CD4-positive, alpha-beta T cell (primary cell): ENCODE measurements at regions not wholly inside any gene's neighbourhood (a gene's known extent, or its start where the extent isn't known, plus 50 kb on each side); places are given as distances from the start of the nearest gene placed in this dataset.

Source experiments
- ATAC-seq: fragments of 200-7000 bp; cut with Tn5 transposase; one replicate; pipeline ENCODE4 v1.10.0; 2022; ENCODE audit warnings: mild to moderate bottlenecking; ENCODE audit not compliant: poor library complexity
- CTCF ChIA-PET: fragments of 350-600 bp; sonication (Branson Sonifier 250); formaldehyde crosslinking; loops from one replicate; lab custom pipeline; 2021; ENCODE audit warnings: antibody characterized with exemption, inconsistent platforms; lab: Charles Lee
- POLR2A ChIA-PET: fragments of 350-600 bp; sonication (Branson Sonifier 250); formaldehyde crosslinking; loops from one replicate; lab custom pipeline; 2021; ENCODE audit warnings: antibody characterized with exemption, inconsistent platforms; lab: Charles Lee
- DNase-seq, 14 experiments: peaks; one replicate each; pipeline ENCODE4 v3.0.0-alpha.2; 2013 to 2020; ENCODE audit warnings: mixed read lengths in 2 of 14
- H3K27ac ChIP-seq, 2 donors: one replicate each; pipeline versions ENCODE4 v1.5.1 to v1.7.0; 2013; ENCODE audit warnings: low read length in 2 of 2, low read depth in 1 of 2, mild to moderate bottlenecking in 1 of 2
- H3K27me3 ChIP-seq, 2 experiments: 1 replicate in 1 of 2; 2 replicates in 1 of 2; pipeline versions ENCODE4 v1.6.1 to v1.7.0; 2013; ENCODE audit warnings: low read length in 2 of 2, control low read depth in 1 of 2, mild to moderate bottlenecking in 1 of 2, moderate library complexity in 1 of 2; ENCODE audit not compliant: insufficient read depth in 2 of 2, control insufficient read depth in 1 of 2
- H3K36me3 ChIP-seq: one replicate; pipeline ENCODE4 v1.6.1; 2013; ENCODE audit warnings: low read length, control low read depth; ENCODE audit not compliant: insufficient read depth
- H3K4me1 ChIP-seq: one replicate; pipeline ENCODE4 v1.6.1; 2013; ENCODE audit warnings: low read length, control low read depth; ENCODE audit not compliant: insufficient read depth
- H3K4me3 ChIP-seq: one replicate; pipeline ENCODE4 v1.5.1; 2013; ENCODE audit warnings: mild to moderate bottlenecking, low read length, moderate library complexity
- H3K9me3 ChIP-seq, 2 experiments: 1 replicate in 1 of 2; 2 replicates in 1 of 2; pipeline versions ENCODE4 v1.6.1 to v1.7.0; 2013; ENCODE audit warnings: low read length in 2 of 2, mild to moderate bottlenecking in 2 of 2, control low read depth in 1 of 2, moderate library complexity in 1 of 2; ENCODE audit not compliant: control insufficient read depth in 1 of 2, insufficient read depth in 1 of 2
- H3K27ac Mint-ChIP-seq: one replicate; pipeline ENCODE4 v1.8.0; 2020; ENCODE audit warnings: mixed read lengths
- H3K27me3 Mint-ChIP-seq: one replicate; pipeline ENCODE4 v1.8.0; 2021; ENCODE audit warnings: mixed read lengths
- H3K36me3 Mint-ChIP-seq: one replicate; pipeline ENCODE4 v1.8.0; 2021; ENCODE audit warnings: low read depth, mixed read lengths
- H3K4me1 Mint-ChIP-seq: one replicate; pipeline ENCODE4 v1.8.0; 2021; ENCODE audit warnings: low read depth, mixed read lengths
- H3K4me3 Mint-ChIP-seq: one replicate; pipeline ENCODE4 v1.8.0; 2020; ENCODE audit warnings: mild to moderate bottlenecking, mixed read lengths
- H3K9me3 Mint-ChIP-seq: one replicate; pipeline ENCODE4 v1.8.0; 2020; ENCODE audit warnings: mixed read lengths
- CTCF ChIP-seq: fragments of 200-600 bp; IDR thresholded peaks from one replicate; pipeline ENCODE4 v1.8.0; 2022; ENCODE audit warnings: antibody characterized with exemption, mild to moderate bottlenecking
- intact Hi-C, 2 experiments: fragments of 100-400 bp; cut with DNase I in 1 of 2; cut with micrococcal nuclease in 1 of 2; formaldehyde crosslinking; loops; one replicate each; pipeline versions ENCODE4 v1.15.1 to v1.9.0; 2023 to 2025; cut with DNase I, micrococcal nuclease

- ATAC-seq (no peak), DNase-seq (no peak)
- Histone ChIP-seq H3K27ac (no peak overlapping the region), H3K36me3 (no peaks in the 10 kb centered on the region), H3K4me3 (no peak overlapping the region), H3K4me1 (no peaks in the 10 kb centered on the region), H3K9me3 (no peaks in the 10 kb centered on the region), H3K27me3 (no peaks in the 10 kb centered on the region)
- ChIA-PET POLR2A (no interaction called here), CTCF (no interaction called here)
- Mint-ChIP-seq H3K27ac (no peak overlapping the region), H3K27me3 (peaks cover 1% of the 10 kb centered on the region), H3K9me3 (no peaks in the 10 kb centered on the region), H3K4me3 (no peak overlapping the region), H3K36me3 (no peaks in the 10 kb centered on the region), H3K4me1 (no peaks in the 10 kb centered on the region)
- intact Hi-C loops: no loop called here
- no peak for TF ChIP-seq CTCF
These were observed 246.5 kb upstream of the RPS6KA3 start for GRCh38 chrX:20513185-20513584.

GRCh38 chrX:20511792-20512191 is 245.1 kb upstream of the RPS6KA3 start:
- peaks cover 8% of the 10 kb centered on the region for H3K27me3 Mint-ChIP-seq
- H3K9me3 Mint-ChIP-seq: no peaks in the 10 kb centered on the region
- no peak for TF ChIP-seq CTCF
- ChIA-PET CTCF (no interaction called here), POLR2A (no interaction called here)
- no peaks in the 10 kb centered on the region for H3K4me1 Mint-ChIP-seq
- intact Hi-C loops: no loop called here
- Histone ChIP-seq H3K27me3 (no peaks in the 10 kb centered on the region), H3K9me3 (no peaks in the 10 kb centered on the region), H3K36me3 (no peaks in the 10 kb centered on the region), H3K4me3 (no peak overlapping the region), H3K4me1 (no peaks in the 10 kb centered on the region), H3K27ac (no peak overlapping the region)
- no peak overlapping the region for H3K27ac Mint-ChIP-seq
- no peak overlapping the region for H3K4me3 Mint-ChIP-seq
- H3K36me3 Mint-ChIP-seq: no peaks in the 10 kb centered on the region
- ATAC-seq (no peak), DNase-seq (no peak)

- Histone ChIP-seq H3K4me3 (no peak overlapping the region), H3K27ac (no peak overlapping the region), H3K36me3 (no peaks in the 10 kb centered on the region), H3K27me3 (no peaks in the 10 kb centered on the region), H3K9me3 (no peaks in the 10 kb centered on the region), H3K4me1 (no peaks in the 10 kb centered on the region)
- ATAC-seq: no peak
- H3K36me3 Mint-ChIP-seq: no peaks in the 10 kb centered on the region
- no peak for DNase-seq
- TF ChIP-seq CTCF: no peak
- no peaks in the 10 kb centered on the region for H3K4me1 Mint-ChIP-seq
- no peaks in the 10 kb centered on the region for H3K9me3 Mint-ChIP-seq
- H3K27me3 Mint-ChIP-seq: peaks cover 10% of the 10 kb centered on the region
- CTCF ChIA-PET: no interaction called here
- H3K4me3 Mint-ChIP-seq: no peak overlapping the region
- POLR2A ChIA-PET: no interaction called here
- intact Hi-C loops: no loop called here
- H3K27ac Mint-ChIP-seq: no peak overlapping the region
These were observed 241.4 kb upstream of the RPS6KA3 start for GRCh38 chrX:20507901-20508620.
